T-cell (primary cell): ENCODE measurements at regions not wholly inside any gene's neighbourhood (a gene's known extent, or its start where the extent isn't known, plus 50 kb on each side); places are given as distances from the start of the nearest gene placed in this dataset.
"Not testable (repeated sequence)": the region's sequence is repeated elsewhere in the genome, so short reads cannot be mapped to it uniquely, and the experiment has no call there.

Experiments used
- ATAC-seq, 4 experiments: fragments of 200-7000 bp in 3 of 4; fragments of 150-1000 bp in 1 of 4; cut with Tn5 transposase; replicated peaks in 1 of 4; 1 replicate in 3 of 4; 2 replicates in 1 of 4; pipeline ENCODE4 v1.10.0; 2021; ENCODE audit warnings: moderate library complexity in 3 of 4, mild to moderate bottlenecking in 2 of 4, moderate number of reproducible peaks in 1 of 4
- CTCF ChIA-PET, 2 donors: fragments of 300-600 bp; sonication (Branson Sonifier 250); formaldehyde crosslinking; loops; one replicate each; lab custom pipeline; 2022; ENCODE audit warnings: antibody characterized with exemption in 2 of 2; lab: Charles Lee
- POLR2A ChIA-PET, 2 donors: fragments of 300-600 bp; sonication (Branson Sonifier 250); formaldehyde crosslinking; loops; one replicate each; lab custom pipeline; 2022; ENCODE audit warnings: antibody characterized with exemption in 2 of 2; lab: Charles Lee
- DNase-seq, 35 experiments: peaks; one replicate each; pipeline versions ENCODE4 v3.0.0 to v3.0.0-alpha.2; 2013 to 2023
- H3K27ac ChIP-seq: one replicate; pipeline ENCODE4 v1.5.1; 2013; ENCODE audit warnings: low read length
- H3K27me3 ChIP-seq, 2 experiments: replicated peaks in 1 of 2; 1 replicate in 1 of 2; 2 replicates in 1 of 2; pipeline versions ENCODE4 v1.6.1 to v1.7.0; 2013; ENCODE audit warnings: low read length in 1 of 2, mixed read lengths in 1 of 2; ENCODE audit not compliant: control insufficient read depth in 2 of 2, insufficient read depth in 2 of 2; ENCODE audit errors: extremely low read depth in 1 of 2
- H3K36me3 ChIP-seq, 2 donors: 1 replicate in 1 of 2; 2 replicates in 1 of 2; pipeline versions ENCODE4 v1.6.1 to v1.7.0; 2013; ENCODE audit warnings: low read length in 1 of 2; ENCODE audit not compliant: control insufficient read depth in 2 of 2, insufficient read depth in 1 of 2; ENCODE audit errors: extremely low read depth in 1 of 2
- H3K4me1 ChIP-seq, 2 experiments: 1 replicate in 1 of 2; 2 replicates in 1 of 2; pipeline versions ENCODE4 v1.6.1 to v1.7.0; 2013; ENCODE audit warnings: low read length in 2 of 2, mixed read lengths in 1 of 2; ENCODE audit not compliant: insufficient read depth in 2 of 2, control insufficient read depth in 1 of 2; ENCODE audit errors: extremely low read depth in 1 of 2
- H3K4me3 ChIP-seq, 2 donors: 1 replicate in 1 of 2; 2 replicates in 1 of 2; pipeline versions ENCODE4 v1.5.1 to v1.7.0; 2013; ENCODE audit warnings: mild to moderate bottlenecking in 2 of 2, low read length in 1 of 2, moderate library complexity in 1 of 2; ENCODE audit not compliant: control insufficient read depth in 1 of 2; ENCODE audit errors: extremely low read depth in 1 of 2
- H3K9me3 ChIP-seq: 2 replicates; pipeline ENCODE4 v1.7.0; 2013
- H3K27ac Mint-ChIP-seq, 2 donors: one replicate each; pipeline ENCODE4 v1.8.0; 2020 to 2021; ENCODE audit warnings: mild to moderate bottlenecking in 2 of 2, mixed read lengths in 2 of 2
- H3K27me3 Mint-ChIP-seq, 2 donors: one replicate each; pipeline ENCODE4 v1.8.0; 2021 to 2022; ENCODE audit warnings: mixed read lengths in 2 of 2
- H3K36me3 Mint-ChIP-seq: one replicate; pipeline ENCODE4 v1.8.0; 2021; ENCODE audit warnings: mixed read lengths
- H3K4me1 Mint-ChIP-seq, 3 donors: one replicate each; pipeline ENCODE4 v1.8.0; 2020 to 2022; ENCODE audit warnings: mixed read lengths in 3 of 3, mild to moderate bottlenecking in 1 of 3
- H3K4me3 Mint-ChIP-seq, 3 donors: one replicate each; pipeline ENCODE4 v1.8.0; 2020 to 2022; ENCODE audit warnings: mild to moderate bottlenecking in 3 of 3, mixed read lengths in 3 of 3, moderate library complexity in 3 of 3
- H3K9me3 Mint-ChIP-seq, 3 donors: one replicate each; pipeline ENCODE4 v1.8.0; 2020 to 2022; ENCODE audit warnings: mixed read lengths in 3 of 3
- WGBS: methylation state at CpG from one replicate; pipeline ENCODE4 v1.1.5; 2013; ENCODE audit warnings: missing lambda C conversion rate; ENCODE audit not compliant: insufficient coverage; 5-methylcytosine and 5-hydroxymethylcytosine counted together

- 95% methylated on average over 3 of the region's 6 CpGs for WGBS
- H3K27ac ChIP-seq, DNase-seq, CTCF ChIA-PET, H3K27ac Mint-ChIP-seq, H3K4me1 ChIP-seq, H3K9me3 ChIP-seq, H3K4me1 Mint-ChIP-seq, H3K4me3 Mint-ChIP-seq, H3K36me3 ChIP-seq, H3K27me3 ChIP-seq, H3K4me3 ChIP-seq, H3K27me3 Mint-ChIP-seq, H3K36me3 Mint-ChIP-seq, POLR2A ChIA-PET, ATAC-seq: not testable (repeated sequence)
- H3K9me3 Mint-ChIP-seq, result peaks cover 0 to 16% (median 16%) of the 10 kb centered on the region in 3 donors
Measured at GRCh38 chr3:32042867-32043266, 61.3 kb downstream of the ZNF860 start.

GRCh38 chr3:32045091-32045915 lies 61.1 kb upstream of the GPD1L start:
- Mint-ChIP-seq H3K4me1 (no peaks in the 10 kb centered on the region), H3K36me3 (peaks cover 4% of the 10 kb centered on the region), H3K27ac (no peak overlapping the region), H3K4me3 (no peak overlapping the region), H3K9me3 (peaks cover 2 to 20% (median 16%) of the 10 kb centered on the region in 3 donors), H3K27me3 (no peaks in the 10 kb centered on the region)
- H3K27ac ChIP-seq, result no peak overlapping the region
- H3K4me3 ChIP-seq, result no peak overlapping the region
- no peaks in the 10 kb centered on the region for H3K9me3 ChIP-seq
- no peak for ATAC-seq
- H3K27me3 ChIP-seq, result no peaks in the 10 kb centered on the region
- DNase-seq, result no peak
- no peaks in the 10 kb centered on the region for H3K36me3 ChIP-seq
- POLR2A ChIA-PET, result no interaction called here
- H3K4me1 ChIP-seq, result no peaks in the 10 kb centered on the region
- WGBS, result 85% methylated on average over 3 of the region's 5 CpGs
- CTCF ChIA-PET, result interaction anchor here in 1 of 2 donors (0.5 kb wide), 1 partner anchor 878 kb away, joined by 4 read pairs; no protein-coding TSS in a partner anchor

- H3K27me3 ChIP-seq, result no peaks in the 10 kb centered on the region
- ATAC-seq, result no peak
- Mint-ChIP-seq H3K4me1 (no peaks in the 10 kb centered on the region), H3K4me3 (no peak overlapping the region), H3K27me3 (no peaks in the 10 kb centered on the region), H3K9me3 (peaks cover 4 to 20% (median 16%) of the 10 kb centered on the region in 3 donors), H3K36me3 (peaks cover 4% of the 10 kb centered on the region), H3K27ac (no peak overlapping the region)
- CTCF ChIA-PET, result interaction anchor here in 1 of 2 donors (0.5 kb wide), 1 partner anchor 877 kb away, joined by 4 read pairs; no protein-coding TSS in a partner anchor
- POLR2A ChIA-PET, result no interaction called here
- no CpG with 5 or more reads among the region's 1 CpG for WGBS
- no peaks in the 10 kb centered on the region for H3K36me3 ChIP-seq
- no peak overlapping the region for H3K4me3 ChIP-seq
- no peak overlapping the region for H3K27ac ChIP-seq
- H3K4me1 ChIP-seq, result no peaks in the 10 kb centered on the region
- DNase-seq, result no peak
- no peaks in the 10 kb centered on the region for H3K9me3 ChIP-seq
Measured at GRCh38 chr3:32046102-32046501, 60.3 kb upstream of the GPD1L start.

- Histone ChIP-seq H3K4me1 (no peaks in the 10 kb centered on the region), H3K27ac (no peak overlapping the region), H3K4me3 (no peak overlapping the region), H3K36me3 (no peaks in the 10 kb centered on the region), H3K27me3 (no peaks in the 10 kb centered on the region), H3K9me3 (no peaks in the 10 kb centered on the region)
- H3K4me1 Mint-ChIP-seq, result no peaks in the 10 kb centered on the region
- ChIA-PET CTCF (interaction anchor here in 1 of 2 donors (1.0 kb wide), 1 partner anchor 30 kb away, joined by 3 read pairs; no protein-coding TSS in a partner anchor), POLR2A (no interaction called here)
- H3K36me3 Mint-ChIP-seq, result no peaks in the 10 kb centered on the region
- no peak for DNase-seq
- no peaks in the 10 kb centered on the region for H3K27me3 Mint-ChIP-seq
- whole genome bisulfite sequencing, result 80% methylated on average over 1 of the region's 4 CpGs
- ATAC-seq, result no peak
- H3K9me3 Mint-ChIP-seq, result peaks cover 1 to 5% (median 4%) of the 10 kb centered on the region in 3 donors
- no peak overlapping the region for H3K27ac Mint-ChIP-seq
- no peak overlapping the region for H3K4me3 Mint-ChIP-seq
Measured at GRCh38 chr3:32048487-32049182, 57.8 kb upstream of the GPD1L start.

- Histone ChIP-seq H3K4me3 (no peak overlapping the region), H3K36me3 (no peaks in the 10 kb centered on the region), H3K4me1 (no peaks in the 10 kb centered on the region), H3K27me3 (no peaks in the 10 kb centered on the region), H3K27ac (no peak overlapping the region), H3K9me3 (no peaks in the 10 kb centered on the region)
- no peak for DNase-seq
- Mint-ChIP-seq H3K27ac (no peak overlapping the region), H3K4me3 (no peak overlapping the region), H3K9me3 (peaks cover 0 to 4% (median 4%) of the 10 kb centered on the region in 3 donors), H3K27me3 (no peaks in the 10 kb centered on the region), H3K4me1 (no peaks in the 10 kb centered on the region), H3K36me3 (no peaks in the 10 kb centered on the region)
- CTCF ChIA-PET, result no interaction called here
- no peak for ATAC-seq
- POLR2A ChIA-PET, result no interaction called here
- 100% methylated on average over 1 of the region's 1 CpG for WGBS
Measured at GRCh38 chr3:32049916-32050315, 56.5 kb upstream of the GPD1L start.

- H3K4me3 Mint-ChIP-seq, H3K4me1 Mint-ChIP-seq, DNase-seq, H3K9me3 ChIP-seq, H3K36me3 ChIP-seq, H3K4me1 ChIP-seq, ATAC-seq, CTCF ChIA-PET, H3K27ac Mint-ChIP-seq, POLR2A ChIA-PET, H3K27ac ChIP-seq, H3K27me3 Mint-ChIP-seq, H3K27me3 ChIP-seq, H3K9me3 Mint-ChIP-seq, H3K36me3 Mint-ChIP-seq, H3K4me3 ChIP-seq: not testable (repeated sequence)
- WGBS, result no CpG with 5 or more reads among the region's 2 CpGs
Measured at GRCh38 chr3:32052230-32052629, 54.2 kb upstream of the GPD1L start.
